A673 (cell line): ENCODE measurements at regions not wholly inside any gene's neighbourhood (a gene's known extent, or its start where the extent isn't known, plus 50 kb on each side); places are given as distances from the start of the nearest gene placed in this dataset.

Source experiments
- EZH2 ChIP-seq: fragments of 200-600 bp; sonication (generic); IDR thresholded peaks from 2 replicates; pipeline ENCODE4 v1.6.1; 2017; ENCODE audit warnings: borderline replicate concordance, low read depth, mild to moderate bottlenecking, mixed read lengths, antibody characterized with exemption, low read length; ENCODE audit not compliant: poor library complexity, severe bottlenecking
- TF ChIP-seq, protein P1 (sequence below): fragments of 300-800, 200-600 bp; sonication (generic); conservative IDR thresholded peaks from 2 replicates; pipeline ENCODE4 v1.5.1; 2017; ENCODE audit warnings: low read depth, mild to moderate bottlenecking, antibody characterized with exemption, low read length, moderate library complexity, mixed read lengths

DNA sequence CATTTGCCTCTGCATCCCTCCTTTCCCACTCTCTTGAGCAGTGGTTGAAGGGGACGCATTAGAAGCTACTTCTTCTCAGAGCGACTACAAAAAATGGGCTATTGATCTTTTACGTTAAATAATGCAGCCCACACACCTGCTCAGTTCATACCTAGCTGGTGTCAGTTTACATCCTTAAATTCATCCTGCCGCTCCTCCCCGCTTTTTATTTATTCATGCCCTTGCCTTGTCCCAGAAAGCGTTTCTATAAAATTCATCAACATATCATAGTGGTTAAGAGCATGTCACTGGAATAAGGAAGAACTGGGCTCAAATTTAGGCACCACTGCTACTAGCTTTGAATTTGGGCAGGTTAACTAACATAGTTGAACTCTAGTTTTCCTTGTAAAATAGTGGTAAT, 66.0 kb upstream of the TINAGL1 start:
- TF ChIP-seq, protein P1, sequence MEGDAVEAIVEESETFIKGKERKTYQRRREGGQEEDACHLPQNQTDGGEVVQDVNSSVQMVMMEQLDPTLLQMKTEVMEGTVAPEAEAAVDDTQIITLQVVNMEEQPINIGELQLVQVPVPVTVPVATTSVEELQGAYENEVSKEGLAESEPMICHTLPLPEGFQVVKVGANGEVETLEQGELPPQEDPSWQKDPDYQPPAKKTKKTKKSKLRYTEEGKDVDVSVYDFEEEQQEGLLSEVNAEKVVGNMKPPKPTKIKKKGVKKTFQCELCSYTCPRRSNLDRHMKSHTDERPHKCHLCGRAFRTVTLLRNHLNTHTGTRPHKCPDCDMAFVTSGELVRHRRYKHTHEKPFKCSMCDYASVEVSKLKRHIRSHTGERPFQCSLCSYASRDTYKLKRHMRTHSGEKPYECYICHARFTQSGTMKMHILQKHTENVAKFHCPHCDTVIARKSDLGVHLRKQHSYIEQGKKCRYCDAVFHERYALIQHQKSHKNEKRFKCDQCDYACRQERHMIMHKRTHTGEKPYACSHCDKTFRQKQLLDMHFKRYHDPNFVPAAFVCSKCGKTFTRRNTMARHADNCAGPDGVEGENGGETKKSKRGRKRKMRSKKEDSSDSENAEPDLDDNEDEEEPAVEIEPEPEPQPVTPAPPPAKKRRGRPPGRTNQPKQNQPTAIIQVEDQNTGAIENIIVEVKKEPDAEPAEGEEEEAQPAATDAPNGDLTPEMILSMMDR, result no peak
- TF ChIP-seq EZH2, result no peak
